ENCODE measurements at regions not wholly inside any gene's neighbourhood (a gene's known extent, or its start where the extent isn't known, plus 50 kb on each side); places are given as distances from the start of the nearest gene placed in this dataset.

DNA sequence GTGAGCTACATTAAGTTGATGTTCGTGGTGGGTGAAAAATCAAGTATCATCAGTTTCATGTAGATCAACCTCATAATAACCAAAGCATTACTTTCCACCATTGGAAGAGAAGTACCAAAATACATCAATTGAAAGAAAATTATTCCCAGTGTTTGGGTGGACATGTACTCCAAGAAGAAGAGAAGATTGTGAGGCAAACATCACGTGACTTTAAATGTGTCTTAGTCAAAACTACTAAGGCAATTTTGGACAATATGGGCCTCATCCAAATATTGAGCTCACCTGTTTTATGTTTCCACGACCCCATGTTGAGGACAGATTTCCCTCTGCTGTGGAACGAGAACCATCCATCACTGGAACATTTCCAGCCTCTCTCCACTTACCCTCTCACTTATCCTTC lies 303.0 kb upstream of the LMCD1 start:
- in situ Hi-C loops (cut with HindIII; ENCODE audit: low pct_unique_long_range_greater_than_20kb, low sequenced_read_pairs) (no loop called here), intact Hi-C loops (cut with micrococcal nuclease; ENCODE audit: unreplicated experiment) (no loop called here)
- no peaks in the 10 kb centered on the region for H3K27me3 ChIP-seq (ENCODE audit: control insufficient read depth, insufficient read depth, low read length)
- no peak for DNase-seq (ENCODE audit: low read depth, low spot score)
- no peak overlapping the region for H3K27ac ChIP-seq (ENCODE audit: low read length)
- BruUV-seq (replicated peaks): no TSS peak
- ChIA-PET POLR2A (no interaction called here), CTCF (no interaction called here)
- ATAC-seq: no peak
- H3K4me1 ChIP-seq (ENCODE audit: control insufficient read depth, insufficient read depth, low read length): no peaks in the 10 kb centered on the region
- H3K36me3 ChIP-seq (ENCODE audit: control insufficient read depth, insufficient read depth, low read length): no peaks in the 10 kb centered on the region
- TF ChIP-seq, protein P1, sequence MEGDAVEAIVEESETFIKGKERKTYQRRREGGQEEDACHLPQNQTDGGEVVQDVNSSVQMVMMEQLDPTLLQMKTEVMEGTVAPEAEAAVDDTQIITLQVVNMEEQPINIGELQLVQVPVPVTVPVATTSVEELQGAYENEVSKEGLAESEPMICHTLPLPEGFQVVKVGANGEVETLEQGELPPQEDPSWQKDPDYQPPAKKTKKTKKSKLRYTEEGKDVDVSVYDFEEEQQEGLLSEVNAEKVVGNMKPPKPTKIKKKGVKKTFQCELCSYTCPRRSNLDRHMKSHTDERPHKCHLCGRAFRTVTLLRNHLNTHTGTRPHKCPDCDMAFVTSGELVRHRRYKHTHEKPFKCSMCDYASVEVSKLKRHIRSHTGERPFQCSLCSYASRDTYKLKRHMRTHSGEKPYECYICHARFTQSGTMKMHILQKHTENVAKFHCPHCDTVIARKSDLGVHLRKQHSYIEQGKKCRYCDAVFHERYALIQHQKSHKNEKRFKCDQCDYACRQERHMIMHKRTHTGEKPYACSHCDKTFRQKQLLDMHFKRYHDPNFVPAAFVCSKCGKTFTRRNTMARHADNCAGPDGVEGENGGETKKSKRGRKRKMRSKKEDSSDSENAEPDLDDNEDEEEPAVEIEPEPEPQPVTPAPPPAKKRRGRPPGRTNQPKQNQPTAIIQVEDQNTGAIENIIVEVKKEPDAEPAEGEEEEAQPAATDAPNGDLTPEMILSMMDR (IDR thresholded peaks at IDR 0.05): no peak
- TF ChIP-seq POLR2AphosphoS5 (IDR thresholded peaks at IDR 0.05; ENCODE audit: low read depth, low read length) (no peak), TCF7L2 (IDR thresholded peaks at IDR 0.05; ENCODE audit: low read depth, low read length) (no peak), SIN3A (IDR thresholded peaks at IDR 0.05; ENCODE audit: borderline replicate concordance, insufficient read depth, low read depth, low read length) (no peak)
- TF ChIP-seq, protein P2, sequence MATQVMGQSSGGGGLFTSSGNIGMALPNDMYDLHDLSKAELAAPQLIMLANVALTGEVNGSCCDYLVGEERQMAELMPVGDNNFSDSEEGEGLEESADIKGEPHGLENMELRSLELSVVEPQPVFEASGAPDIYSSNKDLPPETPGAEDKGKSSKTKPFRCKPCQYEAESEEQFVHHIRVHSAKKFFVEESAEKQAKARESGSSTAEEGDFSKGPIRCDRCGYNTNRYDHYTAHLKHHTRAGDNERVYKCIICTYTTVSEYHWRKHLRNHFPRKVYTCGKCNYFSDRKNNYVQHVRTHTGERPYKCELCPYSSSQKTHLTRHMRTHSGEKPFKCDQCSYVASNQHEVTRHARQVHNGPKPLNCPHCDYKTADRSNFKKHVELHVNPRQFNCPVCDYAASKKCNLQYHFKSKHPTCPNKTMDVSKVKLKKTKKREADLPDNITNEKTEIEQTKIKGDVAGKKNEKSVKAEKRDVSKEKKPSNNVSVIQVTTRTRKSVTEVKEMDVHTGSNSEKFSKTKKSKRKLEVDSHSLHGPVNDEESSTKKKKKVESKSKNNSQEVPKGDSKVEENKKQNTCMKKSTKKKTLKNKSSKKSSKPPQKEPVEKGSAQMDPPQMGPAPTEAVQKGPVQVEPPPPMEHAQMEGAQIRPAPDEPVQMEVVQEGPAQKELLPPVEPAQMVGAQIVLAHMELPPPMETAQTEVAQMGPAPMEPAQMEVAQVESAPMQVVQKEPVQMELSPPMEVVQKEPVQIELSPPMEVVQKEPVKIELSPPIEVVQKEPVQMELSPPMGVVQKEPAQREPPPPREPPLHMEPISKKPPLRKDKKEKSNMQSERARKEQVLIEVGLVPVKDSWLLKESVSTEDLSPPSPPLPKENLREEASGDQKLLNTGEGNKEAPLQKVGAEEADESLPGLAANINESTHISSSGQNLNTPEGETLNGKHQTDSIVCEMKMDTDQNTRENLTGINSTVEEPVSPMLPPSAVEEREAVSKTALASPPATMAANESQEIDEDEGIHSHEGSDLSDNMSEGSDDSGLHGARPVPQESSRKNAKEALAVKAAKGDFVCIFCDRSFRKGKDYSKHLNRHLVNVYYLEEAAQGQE (IDR thresholded peaks at IDR 0.05; ENCODE audit: insufficient read depth in 1 of 2, low read depth in 2 of 2, low read length in 1 of 2): no peak
- H3K4me3 ChIP-seq (ENCODE audit: low read depth in 2 of 2, low read length in 2 of 2): no peak overlapping the region
- no peaks in the 10 kb centered on the region for H3K9me3 ChIP-seq (ENCODE audit: control insufficient read depth, insufficient read depth, low read depth, low read length)

DNA sequence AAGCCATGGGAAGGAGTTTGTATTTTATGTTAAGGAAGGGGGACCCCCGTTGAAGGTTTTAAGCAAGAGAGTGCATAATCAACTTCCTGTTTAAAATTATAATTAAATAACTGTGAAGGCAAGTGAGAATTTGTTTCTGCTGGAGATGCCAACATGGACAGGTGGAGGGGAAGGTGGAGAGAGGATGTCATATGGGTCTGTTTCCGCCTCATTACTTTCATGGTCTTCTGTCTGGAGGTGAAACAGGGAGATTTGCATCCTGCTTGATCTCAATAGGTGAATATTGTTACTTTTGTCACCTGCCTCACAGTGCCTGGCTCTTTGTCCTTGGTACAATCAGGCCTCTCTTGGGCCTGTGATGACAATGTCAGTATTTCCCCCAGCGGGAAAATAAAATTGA lies 300.6 kb upstream of the LMCD1 start:
- TF ChIP-seq, protein P2 (IDR thresholded peaks at IDR 0.05; ENCODE audit: insufficient read depth in 1 of 2, low read depth in 2 of 2, low read length in 1 of 2): no peak
- TF ChIP-seq SIN3A (IDR thresholded peaks at IDR 0.05; ENCODE audit: borderline replicate concordance, insufficient read depth, low read depth, low read length) (no peak), TCF7L2 (IDR thresholded peaks at IDR 0.05; ENCODE audit: low read depth, low read length) (no peak), POLR2AphosphoS5 (IDR thresholded peaks at IDR 0.05; ENCODE audit: low read depth, low read length) (no peak)
- TF ChIP-seq, protein P1 (IDR thresholded peaks at IDR 0.05): no peak
- H3K4me1 ChIP-seq (ENCODE audit: control insufficient read depth, insufficient read depth, low read length): no peaks in the 10 kb centered on the region
- ChIA-PET CTCF (no interaction called here), POLR2A (no interaction called here)
- in situ Hi-C loops (cut with HindIII; ENCODE audit: low pct_unique_long_range_greater_than_20kb, low sequenced_read_pairs) (no loop called here), intact Hi-C loops (cut with micrococcal nuclease; ENCODE audit: unreplicated experiment) (no loop called here)
- no peak for DNase-seq (ENCODE audit: low read depth, low spot score)
- H3K27me3 ChIP-seq (ENCODE audit: control insufficient read depth, insufficient read depth, low read length): no peaks in the 10 kb centered on the region
- H3K36me3 ChIP-seq (ENCODE audit: control insufficient read depth, insufficient read depth, low read length): no peaks in the 10 kb centered on the region
- no peak overlapping the region for H3K4me3 ChIP-seq (ENCODE audit: low read depth in 2 of 2, low read length in 2 of 2)
- H3K27ac ChIP-seq (ENCODE audit: low read length): no peak overlapping the region
- no peaks in the 10 kb centered on the region for H3K9me3 ChIP-seq (ENCODE audit: control insufficient read depth, insufficient read depth, low read depth, low read length)
- no TSS peak for BruUV-seq (replicated peaks)
- ATAC-seq: no peak
